ENCODE measurements at regions not wholly inside any gene's neighbourhood (a gene's known extent, or its start where the extent isn't known, plus 50 kb on each side); places are given as distances from the start of the nearest gene placed in this dataset.

DNA sequence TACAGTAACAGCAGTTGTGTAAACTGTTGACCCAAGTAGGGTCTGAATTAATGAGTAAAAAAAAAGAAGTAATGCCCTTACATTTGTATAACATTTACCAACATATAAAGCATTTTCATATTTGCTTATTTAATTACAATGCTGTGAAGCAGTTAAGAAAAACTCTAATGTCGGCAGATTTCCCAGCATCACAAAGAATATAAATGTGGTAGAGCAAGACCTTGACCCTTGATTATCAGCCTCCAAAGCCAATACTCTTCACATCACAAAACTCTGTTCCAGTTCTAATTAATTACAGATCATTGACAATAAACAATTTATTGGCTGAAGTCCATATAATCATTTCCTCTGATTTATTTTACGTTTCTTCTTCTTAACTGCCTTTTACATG lies 130.2 kb downstream of the DUSP10 start:
- H3K4me3 ChIP-seq: no peak overlapping the region
- ATAC-seq (no peak), DNase-seq (no peak), FAIRE-seq (no peak)
- no peak overlapping the region for H3K27ac ChIP-seq
- H3K36me3 ChIP-seq: no peaks in the 10 kb centered on the region
- 9 to 37% methylated on average over 2 of the region's 2 CpGs for WGBS, 2 donors
- no peaks in the 10 kb centered on the region for H3K9me3 ChIP-seq
- intact Hi-C loops (cut with DNase I): no loop called here
- H3K4me1 ChIP-seq: no peaks in the 10 kb centered on the region
- TF ChIP-seq, protein P1, sequence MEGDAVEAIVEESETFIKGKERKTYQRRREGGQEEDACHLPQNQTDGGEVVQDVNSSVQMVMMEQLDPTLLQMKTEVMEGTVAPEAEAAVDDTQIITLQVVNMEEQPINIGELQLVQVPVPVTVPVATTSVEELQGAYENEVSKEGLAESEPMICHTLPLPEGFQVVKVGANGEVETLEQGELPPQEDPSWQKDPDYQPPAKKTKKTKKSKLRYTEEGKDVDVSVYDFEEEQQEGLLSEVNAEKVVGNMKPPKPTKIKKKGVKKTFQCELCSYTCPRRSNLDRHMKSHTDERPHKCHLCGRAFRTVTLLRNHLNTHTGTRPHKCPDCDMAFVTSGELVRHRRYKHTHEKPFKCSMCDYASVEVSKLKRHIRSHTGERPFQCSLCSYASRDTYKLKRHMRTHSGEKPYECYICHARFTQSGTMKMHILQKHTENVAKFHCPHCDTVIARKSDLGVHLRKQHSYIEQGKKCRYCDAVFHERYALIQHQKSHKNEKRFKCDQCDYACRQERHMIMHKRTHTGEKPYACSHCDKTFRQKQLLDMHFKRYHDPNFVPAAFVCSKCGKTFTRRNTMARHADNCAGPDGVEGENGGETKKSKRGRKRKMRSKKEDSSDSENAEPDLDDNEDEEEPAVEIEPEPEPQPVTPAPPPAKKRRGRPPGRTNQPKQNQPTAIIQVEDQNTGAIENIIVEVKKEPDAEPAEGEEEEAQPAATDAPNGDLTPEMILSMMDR (IDR thresholded peaks at IDR 0.05): no peak
- no peaks in the 10 kb centered on the region for H3K27me3 ChIP-seq

DNA sequence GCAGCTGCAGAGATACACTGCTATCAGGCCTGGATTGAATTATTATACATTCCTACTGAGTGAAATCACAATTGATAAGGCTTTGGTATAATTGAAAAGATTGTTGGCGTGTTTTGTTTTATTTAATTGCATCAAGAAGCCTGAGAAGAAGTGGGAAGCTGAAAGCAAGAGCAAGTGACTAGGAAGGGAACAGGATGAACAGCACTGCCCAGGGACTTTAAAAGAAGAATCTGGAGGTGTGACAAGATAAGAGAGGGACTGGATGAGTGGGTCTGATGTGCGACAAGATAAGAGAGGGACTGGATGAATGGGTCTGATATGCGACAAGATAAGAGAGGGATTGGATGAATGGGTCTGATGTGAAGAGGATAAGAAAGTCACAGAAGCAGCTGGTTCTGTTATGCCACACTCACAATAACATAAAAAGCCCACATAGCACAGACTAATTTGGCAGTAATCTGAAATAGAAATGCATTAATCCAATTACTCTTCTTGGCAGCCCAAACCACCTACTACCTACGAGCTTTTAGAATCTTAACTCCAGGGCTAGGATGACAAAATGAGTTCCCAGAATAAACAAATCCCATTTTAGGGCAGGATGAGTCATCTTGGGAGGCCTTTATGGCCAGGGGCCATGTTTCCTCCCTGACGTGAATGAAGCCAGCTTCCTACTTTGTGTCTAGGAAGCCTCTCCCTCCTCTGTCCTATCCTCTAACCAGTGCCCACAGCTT lies 129.7 kb downstream of the DUSP10 start:
- TF ChIP-seq, protein P1 (IDR thresholded peaks at IDR 0.05): no peak
- Histone ChIP-seq H3K4me1 (no peaks in the 10 kb centered on the region), H3K9me3 (no peaks in the 10 kb centered on the region), H3K4me3 (no peak overlapping the region), H3K27me3 (no peaks in the 10 kb centered on the region), H3K27ac (no peak overlapping the region), H3K36me3 (no peaks in the 10 kb centered on the region)
- intact Hi-C loops (cut with DNase I): no loop called here
- peak in 3 of 4 donors; percentile 44 to 63 (median 60) for ATAC-seq
- peak in 1 of 6 donors; percentile 17 for DNase-seq
- 31 to 38% methylated on average over 5 of the region's 5 CpGs for WGBS, 2 donors
- no peak for FAIRE-seq

DNA sequence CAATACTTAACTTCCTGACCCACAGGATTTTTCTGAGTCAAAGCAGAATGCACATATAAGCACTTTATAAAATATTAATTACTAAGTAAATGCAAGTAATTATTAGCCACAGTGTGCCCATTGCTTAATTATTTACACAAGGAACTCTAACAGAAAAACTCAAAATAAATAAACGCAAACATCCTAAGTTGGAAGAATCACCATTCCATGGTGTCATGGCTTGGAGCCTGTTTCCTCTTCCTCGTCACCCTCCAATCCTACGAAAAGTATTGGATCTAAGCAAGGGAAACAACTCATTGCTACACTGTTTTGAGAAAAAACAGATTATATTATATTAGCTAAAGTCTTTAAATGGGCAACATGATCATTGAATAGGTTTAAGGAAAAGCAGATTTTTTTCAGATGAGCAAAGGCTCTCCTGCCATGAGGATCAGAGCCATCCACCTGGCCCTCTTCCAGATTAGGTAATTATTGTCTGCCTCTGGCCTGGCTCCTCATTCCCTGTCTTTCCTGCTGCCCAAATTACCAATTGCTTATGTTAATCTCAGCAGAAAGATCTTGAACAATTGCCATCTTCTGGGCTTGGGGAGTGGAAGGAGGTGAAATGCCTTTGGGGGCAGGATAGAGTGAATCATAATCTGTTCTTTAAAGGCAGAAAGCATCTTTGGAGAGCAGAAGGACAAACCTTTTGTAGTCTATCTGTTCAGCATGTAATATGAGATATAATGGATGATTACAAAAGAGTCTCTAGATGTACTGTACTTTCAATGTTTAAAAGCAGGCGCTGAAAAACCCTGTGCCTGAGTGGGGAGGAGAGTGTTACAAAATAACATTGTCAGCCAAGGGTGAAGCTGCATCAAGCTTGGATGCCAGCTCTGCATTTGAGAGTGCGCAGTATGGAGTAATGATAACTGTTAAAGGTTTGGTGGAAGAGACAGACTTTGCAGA lies 121.2 kb downstream of the DUSP10 start:
- ATAC-seq (peak in 1 of 4 donors; percentile 17), DNase-seq (no peak)

DNA sequence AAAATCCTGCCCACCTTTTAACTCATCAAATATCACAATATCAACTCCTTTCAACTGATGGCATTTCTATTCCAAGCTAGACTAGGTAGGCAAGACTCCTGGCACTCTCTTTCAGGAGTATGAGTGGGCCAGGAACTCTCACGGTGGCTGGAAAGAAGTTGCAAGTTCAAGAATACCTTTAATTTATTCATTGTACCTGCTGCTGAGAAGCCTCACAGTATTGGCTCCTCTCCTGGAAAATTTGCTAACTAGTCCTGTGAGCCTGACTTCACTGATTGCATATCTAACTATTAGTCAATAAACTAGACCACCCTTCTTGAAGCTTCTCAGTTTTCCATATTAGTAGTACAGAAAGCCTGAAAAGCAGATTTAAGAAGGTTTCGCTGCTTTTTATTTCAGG lies 120.2 kb downstream of the DUSP10 start:
- Histone ChIP-seq H3K36me3 (no peaks in the 10 kb centered on the region), H3K27me3 (no peaks in the 10 kb centered on the region), H3K27ac (no peak overlapping the region), H3K4me3 (no peak overlapping the region), H3K4me1 (no peaks in the 10 kb centered on the region), H3K9me3 (no peaks in the 10 kb centered on the region)
- DNase-seq (no peak), ATAC-seq (no peak), FAIRE-seq (no peak)
- WGBS, 2 donors: 79 to 92% methylated on average over 2 of the region's 2 CpGs
- TF ChIP-seq, protein P1 (IDR thresholded peaks at IDR 0.05): no peak
- intact Hi-C loops (cut with DNase I): no loop called here

More for the DNA sequence above, 121.2 kb downstream of the DUSP10 start:
- TF ChIP-seq, protein P1 (IDR thresholded peaks at IDR 0.05): no peak
- no peaks in the 10 kb centered on the region for H3K4me1 ChIP-seq
- no peak overlapping the region for H3K27ac ChIP-seq
- H3K27me3 ChIP-seq: no peaks in the 10 kb centered on the region
- no peak for FAIRE-seq
- intact Hi-C loops (cut with DNase I): no loop called here
- no peaks in the 10 kb centered on the region for H3K9me3 ChIP-seq
- H3K4me3 ChIP-seq: no peak overlapping the region
- 82 to 84% methylated on average over 5 of the region's 5 CpGs for WGBS, 2 donors
- H3K36me3 ChIP-seq: no peaks in the 10 kb centered on the region
